ENCODE measurements at regions not wholly inside any gene's neighbourhood (a gene's known extent, or its start where the extent isn't known, plus 50 kb on each side); places are given as distances from the start of the nearest gene placed in this dataset.

DNA sequence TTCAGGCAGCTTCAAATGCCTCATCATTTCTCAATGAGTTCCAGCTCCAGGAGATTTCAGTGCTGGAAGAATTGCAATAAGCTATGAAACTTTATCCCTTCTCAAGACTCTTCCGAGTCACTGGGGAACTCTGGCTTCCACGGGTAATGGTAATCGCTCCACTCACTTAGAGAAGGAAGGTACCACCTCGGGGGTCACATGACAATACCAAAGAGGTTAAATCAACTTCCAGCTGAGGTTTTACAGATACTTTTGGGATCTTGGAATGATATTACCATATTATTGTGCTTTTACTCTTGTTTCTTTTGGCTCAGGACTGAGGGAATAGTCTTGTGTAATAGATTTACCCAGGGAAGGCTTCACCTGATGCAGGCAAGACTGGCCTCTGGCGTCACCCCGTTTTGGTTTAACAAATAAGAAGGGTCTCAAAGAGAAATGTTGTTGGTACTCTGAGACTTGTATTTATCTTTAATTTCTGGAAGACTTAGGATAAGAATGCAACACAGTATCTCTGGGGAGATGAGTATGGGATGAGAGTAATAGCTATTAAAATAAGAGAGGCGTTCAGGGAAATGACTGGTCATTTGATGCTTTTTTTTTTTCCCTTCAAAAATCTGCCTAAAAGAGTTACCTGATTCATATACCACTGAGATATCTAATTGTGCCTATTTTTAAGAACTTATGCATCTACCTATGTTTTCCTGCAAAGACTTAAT, 316.9 kb upstream of the ZEB2 start:
- DNase-seq (ENCODE audit: low read depth in 2 of 2): no peak

GRCh38 chr2:144835634-144836350, 315.9 kb upstream of the ZEB2 start:
- no peak for DNase-seq (ENCODE audit: low read depth in 2 of 2)

DNA sequence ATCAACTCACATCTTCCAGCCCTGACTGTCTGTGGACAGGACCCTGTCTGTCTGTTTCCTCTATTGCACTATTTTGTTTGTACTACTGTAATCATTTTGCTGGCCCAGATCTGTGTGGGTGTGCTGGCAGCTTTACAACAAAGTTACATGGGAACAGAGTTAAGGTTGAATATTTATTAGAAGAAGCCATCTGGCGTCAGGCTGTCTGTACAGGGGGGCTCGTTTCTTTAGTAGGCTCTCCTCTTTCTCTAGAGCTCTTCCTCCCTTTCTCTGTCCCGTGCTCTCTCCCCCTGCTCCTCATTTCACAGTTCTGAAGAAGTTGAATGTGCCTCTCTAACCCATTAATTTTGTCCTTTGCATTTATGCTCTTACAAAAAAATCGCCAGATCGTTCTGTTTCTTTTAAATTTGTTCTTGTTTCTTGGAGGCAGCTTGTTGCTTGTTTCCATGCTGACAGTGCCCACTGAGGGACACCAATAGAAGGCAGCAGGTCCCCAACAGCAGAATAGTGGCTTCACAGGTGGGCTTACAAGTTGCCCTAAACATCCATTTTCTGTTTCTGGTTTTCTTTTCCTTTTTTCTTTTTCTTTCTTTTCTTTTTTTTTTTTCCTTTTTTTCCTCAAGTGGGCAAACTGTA, 315.2 kb upstream of the ZEB2 start:
- DNase-seq (ENCODE audit: low read depth in 2 of 2): no peak

DNA sequence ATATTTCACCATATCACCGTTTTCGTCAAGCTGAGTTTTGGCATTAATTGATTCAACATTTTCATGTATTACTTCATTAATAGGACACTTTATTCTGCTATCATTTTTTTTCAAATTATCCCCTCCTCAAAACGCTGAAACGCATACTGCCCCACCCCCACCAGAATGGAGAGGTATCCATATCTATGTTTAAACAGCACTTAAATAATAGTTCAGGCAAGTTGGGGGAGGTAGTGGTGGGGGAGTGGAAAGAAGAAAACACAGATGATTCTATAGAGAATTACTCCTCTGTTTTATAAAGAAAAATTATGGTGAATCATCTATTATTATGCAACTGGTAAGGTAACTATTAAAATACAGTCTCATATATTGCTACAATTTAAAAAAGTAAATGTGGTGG, 314.4 kb upstream of the ZEB2 start:
- DNase-seq (ENCODE audit: low read depth in 2 of 2): no peak

GRCh38 chr2:144833075-144833637, 313.2 kb upstream of the ZEB2 start:
- no peak for DNase-seq (ENCODE audit: low read depth in 2 of 2)

- DNase-seq (ENCODE audit: low read depth in 2 of 2): no peak
Measured at GRCh38 chr2:144832048-144832447, 312.1 kb upstream of the ZEB2 start.

- no peak for DNase-seq (ENCODE audit: low read depth in 2 of 2)
Measured at GRCh38 chr2:144830543-144830942, 310.6 kb upstream of the ZEB2 start.

- no peak for DNase-seq (ENCODE audit: low read depth in 2 of 2)
Measured at GRCh38 chr2:144827404-144827803, 307.5 kb upstream of the ZEB2 start.

DNA sequence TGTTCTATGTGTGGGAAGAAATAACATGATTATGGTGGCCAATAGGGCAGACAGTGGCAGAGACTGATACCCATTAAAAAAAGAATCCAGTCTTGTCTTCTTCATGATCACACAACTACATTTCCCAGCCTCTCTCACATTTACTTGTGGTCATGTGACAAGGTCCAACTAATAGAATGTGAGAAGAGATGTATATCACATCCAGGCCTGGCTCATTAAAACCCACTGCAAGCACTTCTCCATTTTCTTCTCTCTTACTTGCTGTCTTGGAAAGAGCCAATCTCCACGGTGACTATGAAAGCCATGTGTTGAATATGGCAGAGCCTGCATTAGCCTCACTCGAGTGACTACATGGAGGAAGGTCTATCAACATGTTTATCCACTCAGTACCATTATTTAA, 306.2 kb upstream of the ZEB2 start:
- DNase-seq (ENCODE audit: low read depth in 2 of 2): no peak

DNA sequence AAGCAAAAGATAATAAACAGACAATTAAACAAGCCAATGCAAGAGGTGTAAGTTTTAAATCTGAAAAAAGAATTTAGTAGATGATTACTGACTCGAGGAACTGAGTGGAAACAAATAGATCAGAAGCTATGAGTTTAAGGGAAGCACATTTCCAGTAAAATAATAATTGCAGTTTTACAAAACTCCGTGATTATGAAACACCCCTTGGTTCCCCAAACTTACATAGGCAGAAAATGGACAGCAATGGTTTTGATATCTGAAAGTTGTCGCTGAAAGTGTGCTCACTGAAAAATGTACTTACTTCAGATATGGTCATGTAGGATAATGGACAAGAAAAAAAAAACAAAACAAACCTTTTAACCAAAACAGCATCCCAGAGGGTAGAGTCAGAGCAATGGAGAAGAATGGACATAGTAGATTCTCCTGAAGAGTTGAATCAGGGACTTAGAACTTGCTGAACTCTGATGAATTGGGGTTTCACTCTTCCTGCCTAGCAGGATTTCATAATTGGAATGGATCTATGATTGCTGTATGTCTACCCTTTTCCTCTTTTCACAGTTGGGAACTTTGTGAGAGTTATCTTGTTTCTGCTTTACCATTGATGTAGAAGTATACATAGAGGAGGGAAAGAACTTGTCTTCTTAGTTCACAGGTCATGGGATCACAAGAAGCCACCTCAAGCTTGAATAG, 305.6 kb upstream of the ZEB2 start:
- no peak for DNase-seq (ENCODE audit: low read depth in 2 of 2)

DNA sequence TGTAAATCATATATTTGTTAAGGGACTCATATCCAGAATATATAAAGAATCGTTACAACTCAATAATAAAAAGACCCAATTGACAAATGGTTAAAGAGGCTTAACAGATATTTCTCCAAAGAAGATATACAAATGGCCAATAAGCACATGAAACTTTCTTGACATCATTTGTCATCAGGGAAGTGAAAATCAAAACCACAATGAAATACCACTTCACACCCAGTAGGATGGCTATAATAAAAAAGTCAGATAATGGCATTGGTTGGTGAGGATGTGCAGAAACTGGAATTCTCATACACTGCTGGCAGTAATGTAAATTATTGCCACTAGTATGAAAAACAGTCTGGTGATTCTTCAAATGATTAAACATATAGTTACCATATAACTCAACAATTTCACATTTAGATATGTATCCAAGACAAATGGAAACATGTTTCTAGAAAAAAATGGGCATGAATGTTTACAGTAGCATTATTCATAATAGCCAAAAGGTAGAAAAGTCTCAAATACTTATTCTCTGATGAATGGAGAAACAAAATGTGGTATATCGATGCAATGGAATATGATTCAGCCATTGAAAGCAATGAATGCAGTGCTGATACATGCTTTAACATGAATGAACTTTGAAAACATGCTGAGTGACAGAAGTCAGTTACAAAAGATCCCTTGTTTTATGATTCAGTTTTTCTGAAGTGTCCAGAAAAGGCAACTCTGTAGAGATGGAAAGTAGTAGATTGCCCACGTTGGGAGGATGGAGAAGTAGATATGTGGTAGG, 304.6 kb upstream of the ZEB2 start:
- DNase-seq (ENCODE audit: low read depth in 2 of 2): no peak

- no peak for DNase-seq (ENCODE audit: low read depth in 2 of 2)
Measured at GRCh38 chr2:144822966-144823365, 303.0 kb upstream of the ZEB2 start.

DNA sequence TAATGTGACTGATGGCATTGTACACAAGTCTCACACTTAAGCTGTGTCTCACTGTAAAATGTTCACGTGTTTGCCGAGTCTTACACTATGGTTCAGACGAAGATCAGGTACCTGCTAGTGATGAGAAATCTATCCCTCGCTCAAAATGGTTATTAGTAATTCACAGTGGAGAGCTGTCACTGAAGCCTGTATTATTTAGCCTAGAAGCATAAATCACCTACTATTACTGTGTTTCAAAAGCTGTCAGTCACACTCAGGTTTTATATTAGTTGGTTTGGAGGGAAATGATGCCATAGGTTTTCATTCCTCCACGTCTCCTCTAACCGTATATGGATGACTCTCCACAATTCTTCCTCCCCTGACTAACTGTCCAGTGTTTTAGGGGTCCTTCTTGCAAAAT, 292.4 kb upstream of the ZEB2 start:
- DNase-seq (ENCODE audit: low read depth in 2 of 2): no peak

DNA sequence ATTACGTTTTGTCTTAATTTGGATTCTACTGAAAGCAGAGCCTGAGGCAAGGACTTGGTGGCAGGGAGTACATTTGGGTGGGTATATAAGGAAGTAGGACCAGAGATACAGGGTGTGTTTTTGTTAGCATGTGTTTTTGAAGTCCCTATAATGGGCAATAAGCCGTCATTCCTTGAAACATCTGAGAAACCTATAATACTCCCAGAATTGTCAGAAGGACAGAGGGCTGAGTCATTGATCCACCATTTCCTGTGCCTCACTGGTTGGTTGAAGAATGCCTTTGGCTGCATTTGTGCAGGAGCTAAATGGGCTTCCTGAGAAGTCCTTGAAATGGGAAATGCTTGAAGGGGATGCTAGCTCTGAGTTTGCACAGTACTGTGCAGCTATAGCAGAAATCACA, 281.8 kb upstream of the ZEB2 start:
- no peak for DNase-seq (ENCODE audit: low read depth in 2 of 2)

DNA sequence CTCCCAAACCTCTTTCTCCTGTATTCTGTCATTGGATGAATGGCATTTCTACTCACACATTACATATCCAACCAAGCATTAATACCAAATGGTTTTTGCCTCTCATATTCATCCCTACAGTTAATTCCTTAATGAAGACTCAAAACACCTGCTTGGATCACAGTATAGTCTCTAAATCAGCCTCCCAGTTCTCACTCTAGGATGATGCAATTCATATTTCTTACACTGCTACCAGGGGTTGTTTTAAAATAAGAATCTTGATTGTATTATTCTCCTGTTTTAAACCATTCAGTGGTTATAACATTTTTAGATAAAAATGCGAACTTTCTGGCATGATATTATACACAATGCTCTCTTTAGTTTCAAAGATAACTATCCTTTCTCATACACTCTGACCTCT, 281.4 kb upstream of the ZEB2 start:
- DNase-seq (ENCODE audit: low read depth in 2 of 2): no peak

- no peak for DNase-seq (ENCODE audit: low read depth in 2 of 2)
Measured at GRCh38 chr2:144798989-144799388, 279.1 kb upstream of the ZEB2 start.

GRCh38 chr2:144798034-144798433, 278.1 kb upstream of the ZEB2 start:
- DNase-seq (ENCODE audit: low read depth in 2 of 2): no peak

DNA sequence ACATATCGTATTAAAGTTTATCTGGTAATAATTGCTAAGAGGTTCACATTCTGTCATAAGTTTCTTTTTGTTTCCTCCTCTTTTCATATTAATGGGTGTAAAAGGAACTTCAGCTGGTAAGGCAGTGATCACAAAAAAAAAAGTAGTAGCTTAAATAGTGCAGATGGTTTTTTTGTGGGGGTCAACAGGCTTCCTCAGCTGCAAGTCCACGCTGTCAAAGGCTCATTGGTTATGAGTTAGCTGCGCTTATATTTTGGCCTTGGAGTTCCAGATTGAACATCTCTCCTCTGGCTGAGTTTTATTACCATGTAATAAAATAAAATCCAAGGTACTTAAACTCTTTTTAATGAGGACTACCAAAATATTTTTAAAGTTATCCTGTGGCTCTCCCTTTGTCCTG, 277.0 kb upstream of the ZEB2 start:
- DNase-seq (ENCODE audit: low read depth in 2 of 2): no peak

- no peak for DNase-seq (ENCODE audit: low read depth in 2 of 2)
Measured at GRCh38 chr2:144796164-144796563, 276.2 kb upstream of the ZEB2 start.

DNA sequence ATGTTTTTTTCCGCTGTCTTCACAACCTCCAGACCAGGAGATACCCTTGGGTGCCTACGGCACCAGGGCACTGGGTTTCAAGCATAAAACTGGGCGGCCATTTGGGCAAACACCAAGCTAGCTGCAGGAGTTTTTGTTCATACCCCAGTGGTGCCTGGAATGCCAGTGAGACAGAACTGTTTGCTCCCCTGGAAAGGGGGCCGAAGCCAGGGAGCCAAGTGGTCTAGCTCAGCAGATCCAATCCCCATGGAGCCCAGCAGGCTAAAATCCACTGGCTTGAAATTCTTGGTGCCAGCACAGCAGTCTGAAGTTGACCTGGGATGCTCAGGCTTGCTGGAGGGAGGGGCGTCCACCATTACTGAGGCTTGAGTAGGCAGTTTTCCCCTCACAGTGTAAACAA, 265.3 kb upstream of the ZEB2 start:
- no peak for DNase-seq (ENCODE audit: low read depth in 2 of 2)

GRCh38 chr2:144780983-144781382, 261.1 kb upstream of the ZEB2 start:
- DNase-seq (ENCODE audit: low read depth in 2 of 2): no peak

All from stimulated activated CD4-positive, alpha-beta T cell treated with anti-CD3 and anti-CD28 coated beads, Interleukin-1b, Interleukin-23, amount 100 ng/mL, for 4 hours (primary cell).